Mucosa of rectum (tissue), 2 donors: ENCODE measurements at regions not wholly inside any gene's neighbourhood (a gene's known extent, or its start where the extent isn't known, plus 50 kb on each side); places are given as distances from the start of the nearest gene placed in this dataset.
"Not testable (repeated sequence)": the region's sequence is repeated elsewhere in the genome, so short reads cannot be mapped to it uniquely, and the experiment has no call there.

Experiments used
- H3K27ac ChIP-seq, 2 donors: one replicate each; pipeline ENCODE4 v1.7.0; 2013; ENCODE audit warnings: inconsistent platforms in 2 of 2, low read depth in 2 of 2, low read length in 2 of 2
- H3K27me3 ChIP-seq, 2 donors: one replicate each; pipeline ENCODE4 v1.7.0; 2013; ENCODE audit warnings: low read length in 2 of 2; ENCODE audit not compliant: control insufficient read depth in 2 of 2, insufficient read depth in 2 of 2
- H3K36me3 ChIP-seq, 2 donors: one replicate each; pipeline ENCODE4 v1.7.0; 2013; ENCODE audit warnings: low read length in 2 of 2; ENCODE audit not compliant: control insufficient read depth in 2 of 2, insufficient read depth in 2 of 2
- H3K4me1 ChIP-seq, 2 donors: one replicate each; pipeline ENCODE4 v1.7.0; 2013; ENCODE audit warnings: low read length in 2 of 2, mild to moderate bottlenecking in 1 of 2; ENCODE audit not compliant: control insufficient read depth in 2 of 2, insufficient read depth in 2 of 2
- H3K4me3 ChIP-seq, 2 donors: one replicate each; pipeline ENCODE4 v1.7.0; 2013; ENCODE audit warnings: low read length in 2 of 2
- H3K9ac ChIP-seq, 2 donors: one replicate each; pipeline ENCODE4 v1.7.0; 2013; ENCODE audit warnings: low read length in 2 of 2, low read depth in 1 of 2, mild to moderate bottlenecking in 1 of 2
- H3K9me3 ChIP-seq, 2 donors: one replicate each; pipeline ENCODE4 v1.7.0; 2013; ENCODE audit warnings: low read length in 2 of 2; ENCODE audit not compliant: control insufficient read depth in 2 of 2
- donor health status: healthy.
- donor health status: Normal muscosa, but diverticular disease.

DNA sequence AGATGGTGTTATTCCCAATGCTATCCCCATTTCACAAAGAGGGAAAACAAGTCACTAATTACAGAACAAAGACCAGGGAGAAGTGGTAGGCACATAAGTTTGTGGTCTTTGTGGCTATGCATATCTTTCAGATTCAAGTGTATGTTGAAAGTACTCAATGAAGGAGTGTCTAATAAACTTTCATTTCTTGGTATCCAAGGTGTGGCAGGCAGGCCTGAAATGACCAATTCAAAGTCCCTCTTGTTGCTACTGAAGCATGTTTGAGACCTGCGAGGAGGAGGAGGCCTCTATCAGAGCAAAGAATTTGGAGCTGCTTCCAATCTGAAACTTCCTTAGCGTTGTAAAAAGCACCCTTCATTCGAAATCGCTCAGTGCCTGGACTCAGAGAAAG lies 60.9 kb upstream of the KLF7 start:
- peaks cover 0 to under 1% of the 10 kb centered on the region in 2 donors for H3K27me3 ChIP-seq
- no peaks in the 10 kb centered on the region for H3K4me1 ChIP-seq
- no peak overlapping the region for H3K27ac ChIP-seq
- no peak overlapping the region for H3K4me3 ChIP-seq
- H3K36me3 ChIP-seq: no peaks in the 10 kb centered on the region
- no peaks in the 10 kb centered on the region for H3K9me3 ChIP-seq
- H3K9ac ChIP-seq: no peak overlapping the region

DNA sequence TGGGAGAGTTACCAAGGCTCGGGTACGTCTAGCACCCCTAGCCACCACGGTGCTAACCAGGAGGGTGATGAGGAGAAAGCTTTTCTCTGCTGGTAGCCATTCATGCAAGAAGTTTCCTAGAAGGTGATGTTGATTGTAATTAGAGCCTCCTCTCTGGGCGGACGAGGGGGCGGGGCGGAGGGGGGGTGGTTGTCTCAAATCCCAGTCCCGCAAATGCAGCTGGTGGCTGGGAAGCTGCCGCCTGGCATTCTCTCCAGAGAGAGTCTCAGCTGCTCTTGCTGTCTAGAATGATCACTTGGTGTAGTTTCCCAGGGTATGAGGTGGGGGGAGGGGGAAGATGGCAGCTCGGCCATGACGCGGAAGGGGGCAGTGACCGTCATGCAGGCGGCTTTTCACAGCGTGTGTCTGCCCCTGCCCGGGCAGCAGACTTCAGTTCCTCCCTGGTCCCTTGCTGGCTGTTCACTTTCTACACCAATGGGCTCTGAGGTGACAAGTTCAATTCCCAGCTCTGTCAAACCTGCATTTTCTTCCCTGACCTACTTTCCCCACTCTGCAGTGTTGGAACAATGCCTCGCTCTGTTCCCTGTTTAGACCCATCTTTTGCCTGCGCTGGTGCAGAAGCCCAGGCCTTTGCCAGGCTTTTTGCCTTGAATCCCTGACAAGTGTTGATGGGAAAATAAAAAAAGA lies 61.5 kb upstream of the KLF7 start:
- Histone ChIP-seq H3K9ac (no peak overlapping the region), H3K9me3 (no peaks in the 10 kb centered on the region), H3K27ac (no peak overlapping the region), H3K4me1 (no peaks in the 10 kb centered on the region), H3K36me3 (no peaks in the 10 kb centered on the region), H3K27me3 (no peaks in the 10 kb centered on the region), H3K4me3 (no peak overlapping the region)

DNA sequence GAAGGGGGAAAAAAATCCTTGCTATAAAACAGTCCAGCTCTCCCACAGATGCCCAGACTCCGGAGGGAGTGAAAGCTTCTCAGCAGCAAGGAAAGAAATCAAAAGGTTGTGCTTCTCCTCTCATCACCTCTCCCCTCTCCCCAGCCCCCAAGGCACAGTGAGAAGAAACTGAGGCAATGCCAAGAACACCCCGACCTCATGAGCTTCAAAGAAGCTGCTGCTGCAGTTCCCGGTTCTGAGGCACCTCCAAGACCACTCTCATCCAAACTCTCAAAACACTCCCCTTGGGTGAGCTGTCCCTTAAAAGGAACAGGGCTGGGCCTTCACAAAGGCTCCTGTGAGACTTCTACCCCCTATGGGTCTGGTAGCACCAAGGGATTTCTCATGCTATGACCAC lies 62.0 kb upstream of the KLF7 start:
- Histone ChIP-seq H3K4me3 (no peak overlapping the region), H3K9ac (no peak overlapping the region), H3K27ac (no peak overlapping the region), H3K36me3 (no peaks in the 10 kb centered on the region), H3K4me1 (no peaks in the 10 kb centered on the region), H3K9me3 (no peaks in the 10 kb centered on the region), H3K27me3 (no peaks in the 10 kb centered on the region)

DNA sequence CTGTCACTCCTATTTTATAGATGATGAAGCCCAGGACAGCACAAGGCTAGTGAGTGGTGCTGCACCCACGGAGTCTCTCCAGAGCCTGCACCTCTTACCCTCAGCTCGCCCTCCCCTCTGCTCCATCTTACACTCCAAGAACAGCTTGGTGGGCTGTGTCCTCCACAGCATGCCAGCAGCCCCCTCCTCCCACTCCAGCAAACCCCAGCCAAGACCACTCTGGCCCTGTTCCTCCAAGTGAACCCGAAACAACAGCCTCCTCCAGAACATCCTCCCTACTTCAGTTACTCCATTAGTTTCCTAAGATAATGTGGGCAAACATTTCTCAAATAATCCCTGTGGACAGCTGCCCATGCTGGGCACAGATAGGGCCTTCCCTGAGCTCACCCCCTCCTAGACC lies 62.7 kb upstream of the KLF7 start:
- no peak overlapping the region for H3K9ac ChIP-seq
- H3K36me3 ChIP-seq: no peaks in the 10 kb centered on the region
- H3K27me3 ChIP-seq: no peaks in the 10 kb centered on the region
- H3K27ac ChIP-seq: no peak overlapping the region
- no peaks in the 10 kb centered on the region for H3K9me3 ChIP-seq
- no peak overlapping the region for H3K4me3 ChIP-seq
- H3K4me1 ChIP-seq: no peaks in the 10 kb centered on the region

DNA sequence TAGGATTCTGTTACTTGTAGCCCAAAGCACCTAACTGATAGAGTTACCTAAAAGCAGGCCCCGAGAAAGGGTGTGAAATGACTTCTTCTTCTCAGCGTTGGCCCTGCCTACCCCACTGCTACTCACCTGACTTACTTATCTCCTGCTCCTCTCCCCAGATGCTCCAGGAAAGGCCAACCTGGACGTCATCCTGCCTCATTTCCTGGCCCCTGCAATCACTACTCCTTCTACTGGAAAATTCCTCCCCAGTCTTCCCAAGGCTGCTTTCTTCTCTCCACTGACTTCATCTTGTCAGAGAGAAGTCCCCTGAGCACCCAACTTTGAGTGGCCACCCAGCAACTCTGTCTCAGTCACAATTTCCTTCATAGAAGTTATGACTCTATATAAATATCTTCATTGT lies 63.4 kb upstream of the KLF7 start:
- Histone ChIP-seq H3K4me1 (no peaks in the 10 kb centered on the region), H3K27ac (no peak overlapping the region), H3K9ac (no peak overlapping the region), H3K36me3 (no peaks in the 10 kb centered on the region), H3K4me3 (no peak overlapping the region), H3K27me3 (no peaks in the 10 kb centered on the region), H3K9me3 (no peaks in the 10 kb centered on the region)

DNA sequence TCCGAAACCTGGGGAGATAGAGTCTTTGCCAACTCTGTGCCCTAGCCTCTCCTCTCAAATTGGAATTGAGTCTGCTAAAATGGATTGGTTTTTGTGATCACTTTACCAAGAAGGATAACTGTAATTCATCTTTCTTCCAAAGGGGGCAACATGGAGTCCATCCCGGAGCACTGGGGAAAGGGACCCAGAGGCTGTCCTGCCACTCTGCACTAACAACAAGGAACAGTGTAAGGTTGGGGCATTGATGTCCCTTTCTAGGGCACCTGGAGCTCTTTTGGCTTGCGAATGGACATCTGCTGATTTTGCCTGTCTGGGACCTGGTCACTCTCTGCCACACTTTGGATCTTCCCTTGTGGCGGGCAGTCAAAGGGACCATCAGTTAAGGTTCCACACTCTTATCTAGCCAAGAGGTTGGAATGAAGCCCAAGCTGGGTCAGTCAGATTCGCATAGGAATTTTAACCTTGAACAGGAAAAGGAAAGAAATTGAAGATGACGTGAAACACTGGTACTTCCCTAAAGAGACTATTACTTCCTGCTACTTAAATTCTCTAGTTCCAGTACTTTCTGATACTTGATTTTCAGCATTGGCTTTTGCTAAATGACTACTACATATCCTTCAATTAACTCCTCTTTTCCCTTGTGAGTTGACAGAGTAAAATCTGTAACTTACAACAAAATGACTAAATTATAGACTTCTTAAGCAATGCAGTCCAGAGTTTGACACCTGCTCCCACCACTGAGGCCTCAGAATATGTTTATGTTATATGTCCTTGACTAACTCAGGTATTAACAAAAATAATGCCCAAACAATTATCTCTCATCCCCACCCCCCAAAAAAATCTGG lies 64.7 kb upstream of the KLF7 start:
- Histone ChIP-seq H3K9ac (no peak overlapping the region), H3K9me3 (no peaks in the 10 kb centered on the region), H3K4me1 (no peaks in the 10 kb centered on the region), H3K4me3 (no peak overlapping the region), H3K27ac (no peak overlapping the region), H3K27me3 (no peaks in the 10 kb centered on the region), H3K36me3 (no peaks in the 10 kb centered on the region)

DNA sequence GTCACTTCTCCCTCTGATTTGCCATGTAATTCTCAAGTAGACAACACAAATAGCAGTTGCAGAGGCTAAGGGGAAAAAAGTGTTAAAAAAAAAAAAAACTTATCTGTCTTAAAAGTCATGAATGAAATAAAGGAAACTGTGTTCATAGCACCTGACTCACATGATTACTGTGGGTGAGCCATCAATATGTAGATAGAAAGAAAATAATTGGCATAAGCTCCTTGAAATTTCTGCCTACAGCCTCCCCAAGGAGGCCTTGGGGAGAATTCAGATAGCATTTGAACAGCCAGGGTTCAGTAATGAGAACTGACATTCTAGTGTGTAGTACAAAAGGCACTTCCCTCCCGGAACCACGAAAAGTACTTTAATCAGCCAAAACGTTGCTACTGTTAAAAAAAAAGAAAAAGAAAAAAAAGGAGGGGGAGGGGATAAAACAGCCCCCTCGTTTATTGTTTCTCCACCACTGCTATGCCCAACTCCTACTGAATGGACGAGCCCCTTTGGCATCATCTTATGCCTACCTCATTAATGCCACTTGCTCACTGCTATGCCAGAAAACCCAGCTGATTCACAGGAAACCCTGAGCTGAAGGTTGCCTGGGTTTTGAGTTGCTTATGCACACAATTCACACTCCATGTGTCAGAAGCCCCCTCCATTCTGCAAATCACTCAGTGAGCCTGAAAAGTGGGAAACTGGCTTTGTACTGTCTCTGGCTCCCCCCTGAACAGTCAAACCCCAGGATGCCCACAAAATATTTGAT lies 65.5 kb upstream of the KLF7 start:
- H3K4me1 ChIP-seq: no peaks in the 10 kb centered on the region
- no peaks in the 10 kb centered on the region for H3K36me3 ChIP-seq

DNA sequence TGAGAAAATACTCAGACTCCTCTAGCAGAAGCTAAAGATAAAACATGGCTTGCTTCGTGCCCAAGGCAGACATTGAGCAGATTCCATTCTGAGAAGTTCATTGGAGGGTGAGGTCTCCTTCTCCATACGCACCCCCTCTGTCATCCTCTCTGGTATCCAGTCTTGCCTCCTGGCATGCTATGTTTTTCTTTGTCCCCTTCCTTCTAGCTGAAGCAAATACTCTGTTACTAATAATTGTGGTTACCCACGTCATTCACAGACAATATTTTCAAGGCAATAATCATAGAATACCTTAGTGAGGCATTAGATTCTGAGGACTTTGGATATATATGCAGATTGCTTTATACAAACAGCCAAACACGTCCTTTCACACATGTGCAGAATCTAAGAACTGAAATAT lies 66.2 kb upstream of the KLF7 start:
- Histone ChIP-seq H3K27ac (no peak overlapping the region), H3K27me3 (no peaks in the 10 kb centered on the region), H3K9ac (no peak overlapping the region), H3K4me3 (no peak overlapping the region), H3K9me3 (no peaks in the 10 kb centered on the region), H3K4me1 (no peaks in the 10 kb centered on the region), H3K36me3 (no peaks in the 10 kb centered on the region)

More for the DNA sequence above, 65.5 kb upstream of the KLF7 start:
- H3K9me3 ChIP-seq: no peaks in the 10 kb centered on the region
- no peak overlapping the region for H3K9ac ChIP-seq
- no peak overlapping the region for H3K4me3 ChIP-seq
- H3K27me3 ChIP-seq: no peaks in the 10 kb centered on the region
- H3K27ac ChIP-seq: no peak overlapping the region

DNA sequence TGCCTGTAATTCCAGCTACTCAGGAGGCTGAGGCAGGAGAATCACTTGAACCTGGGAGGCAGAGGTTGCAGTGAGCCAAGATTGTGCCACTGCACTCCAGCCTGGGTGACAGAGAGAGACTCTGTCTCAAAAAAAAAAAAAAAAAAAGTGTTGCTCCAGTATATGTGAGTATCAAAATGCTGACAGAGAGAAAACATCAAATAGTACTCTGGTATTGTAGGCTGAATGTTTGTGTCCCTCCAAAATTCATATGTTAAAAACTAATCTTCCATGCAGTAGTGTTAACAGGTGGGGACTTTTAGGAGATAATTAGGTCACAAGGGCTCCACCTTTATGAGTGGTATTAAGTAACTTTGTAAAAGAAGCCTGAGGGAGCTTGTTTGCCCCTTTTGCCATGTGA lies 67.4 kb upstream of the KLF7 start:
- not testable (repeated sequence) for H3K9ac ChIP-seq, H3K4me1 ChIP-seq, H3K9me3 ChIP-seq, H3K27ac ChIP-seq, H3K27me3 ChIP-seq, H3K36me3 ChIP-seq, H3K4me3 ChIP-seq

DNA sequence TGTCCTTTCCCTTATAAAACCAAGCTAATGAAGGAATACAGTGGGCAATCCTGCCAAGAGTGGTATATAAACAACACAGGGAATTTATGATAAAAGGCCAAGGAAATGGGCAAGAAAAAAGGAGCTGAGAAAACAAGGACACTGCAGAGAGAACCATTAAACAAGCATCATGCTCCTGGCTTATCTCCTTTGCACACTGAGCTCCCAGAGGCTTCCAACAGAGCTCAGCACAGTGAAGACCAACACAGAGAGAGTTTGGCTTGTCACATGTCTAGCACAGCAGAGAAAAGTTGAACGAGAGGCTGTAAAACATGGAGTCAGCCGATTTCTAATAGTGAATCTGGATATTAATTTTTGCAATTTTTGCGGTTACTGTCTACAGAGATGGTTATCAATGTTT lies 68.0 kb upstream of the KLF7 start:
- Histone ChIP-seq H3K36me3 (no peaks in the 10 kb centered on the region), H3K27me3 (no peaks in the 10 kb centered on the region), H3K9me3 (no peaks in the 10 kb centered on the region), H3K4me1 (no peaks in the 10 kb centered on the region), H3K27ac (no peak overlapping the region), H3K9ac (no peak overlapping the region), H3K4me3 (no peak overlapping the region)
